ENCODE measurements at regions not wholly inside any gene's neighbourhood (a gene's known extent, or its start where the extent isn't known, plus 50 kb on each side); places are given as distances from the start of the nearest gene placed in this dataset.

DNA sequence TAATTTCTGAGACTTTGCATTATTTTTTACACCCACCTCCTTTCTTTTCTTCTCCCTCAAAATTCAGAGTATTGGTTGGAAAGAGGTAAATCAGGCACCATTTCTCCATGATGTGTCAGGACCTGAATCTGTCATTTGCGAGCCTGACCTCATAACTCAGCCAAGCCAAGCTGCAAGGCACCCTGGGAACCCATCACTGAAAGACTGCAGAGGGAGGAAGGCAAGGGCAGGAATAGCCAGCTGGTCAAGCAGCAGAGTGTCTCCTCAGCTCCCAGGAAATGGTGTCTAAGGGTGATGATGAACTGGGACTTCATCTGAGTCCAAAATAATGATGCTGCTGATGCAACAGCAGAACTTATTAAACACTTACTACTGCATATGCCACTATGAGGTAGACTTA lies 556.6 kb downstream of the OMA1 start:
- TF ChIP-seq, protein P1, sequence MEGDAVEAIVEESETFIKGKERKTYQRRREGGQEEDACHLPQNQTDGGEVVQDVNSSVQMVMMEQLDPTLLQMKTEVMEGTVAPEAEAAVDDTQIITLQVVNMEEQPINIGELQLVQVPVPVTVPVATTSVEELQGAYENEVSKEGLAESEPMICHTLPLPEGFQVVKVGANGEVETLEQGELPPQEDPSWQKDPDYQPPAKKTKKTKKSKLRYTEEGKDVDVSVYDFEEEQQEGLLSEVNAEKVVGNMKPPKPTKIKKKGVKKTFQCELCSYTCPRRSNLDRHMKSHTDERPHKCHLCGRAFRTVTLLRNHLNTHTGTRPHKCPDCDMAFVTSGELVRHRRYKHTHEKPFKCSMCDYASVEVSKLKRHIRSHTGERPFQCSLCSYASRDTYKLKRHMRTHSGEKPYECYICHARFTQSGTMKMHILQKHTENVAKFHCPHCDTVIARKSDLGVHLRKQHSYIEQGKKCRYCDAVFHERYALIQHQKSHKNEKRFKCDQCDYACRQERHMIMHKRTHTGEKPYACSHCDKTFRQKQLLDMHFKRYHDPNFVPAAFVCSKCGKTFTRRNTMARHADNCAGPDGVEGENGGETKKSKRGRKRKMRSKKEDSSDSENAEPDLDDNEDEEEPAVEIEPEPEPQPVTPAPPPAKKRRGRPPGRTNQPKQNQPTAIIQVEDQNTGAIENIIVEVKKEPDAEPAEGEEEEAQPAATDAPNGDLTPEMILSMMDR (IDR thresholded peaks at IDR 0.05; ENCODE audit: low read depth, low read length): no peak
- TF ChIP-seq EZH2phosphoT487 (IDR thresholded peaks at IDR 0.05; ENCODE audit: low read depth): no peak
